GM18519 (cell line): ENCODE measurements at regions not wholly inside any gene's neighbourhood (a gene's known extent, or its start where the extent isn't known, plus 50 kb on each side); places are given as distances from the start of the nearest gene placed in this dataset.

Source experiments
- ATAC-seq: cut with Tn5 transposase; IDR thresholded peaks from one replicate; pipeline ENCODE4 v1.9.1; 2021; ENCODE audit warnings: mild to moderate bottlenecking, moderate library complexity; ENCODE audit not compliant: unreplicated experiment, low FRiP score

DNA sequence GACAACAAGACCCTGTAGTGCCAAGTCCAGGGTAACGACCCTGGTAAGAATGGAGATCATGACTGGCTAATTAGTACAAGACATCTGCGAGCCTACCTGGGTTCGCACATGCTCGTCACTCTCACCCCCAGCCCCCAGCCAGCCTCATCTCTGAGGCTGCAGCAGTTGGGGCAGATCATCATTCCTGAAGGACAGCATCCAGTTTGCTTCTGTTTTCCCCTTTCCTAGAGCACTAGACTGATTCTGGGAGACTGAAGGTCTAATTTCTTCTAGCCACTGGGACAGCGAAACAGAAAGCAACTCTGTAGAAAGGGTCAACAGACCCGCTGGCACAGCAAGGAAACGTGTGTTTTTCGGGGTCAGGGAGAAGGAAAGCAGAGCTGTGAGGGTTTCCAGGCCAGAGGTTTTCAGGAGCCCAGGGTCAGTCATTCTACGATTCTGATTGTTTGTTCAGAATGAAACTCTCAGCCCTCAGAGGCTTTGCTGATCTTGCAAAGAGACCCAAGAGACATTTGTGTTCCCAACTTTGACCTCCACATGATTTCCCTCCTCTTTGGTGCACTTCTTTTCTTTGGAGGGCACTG lies 343.1 kb upstream of the NOCT start:
- no peak for ATAC-seq

DNA sequence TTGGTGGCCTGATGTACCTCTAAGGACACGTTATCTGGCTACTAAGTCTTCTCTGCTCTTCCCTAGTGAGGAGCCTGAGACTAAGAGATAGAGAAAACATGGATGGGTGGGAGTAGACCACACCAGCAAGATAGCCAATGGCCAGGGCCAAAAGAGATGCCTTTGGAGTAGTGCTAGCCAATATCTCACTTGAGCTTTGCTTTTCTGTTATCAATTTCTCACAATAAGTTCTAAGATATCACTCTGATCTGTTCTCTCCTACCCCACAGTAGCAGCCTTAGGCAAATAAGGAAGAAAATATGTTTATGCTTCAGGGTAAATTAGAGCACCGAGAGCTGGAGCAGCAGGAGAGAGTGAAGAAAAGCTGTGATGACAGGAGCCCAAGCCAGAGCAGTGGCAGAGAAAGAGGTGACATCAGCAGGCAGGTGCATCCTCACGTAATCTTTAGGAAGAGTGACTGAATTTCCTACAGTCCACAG lies 343.9 kb upstream of the NOCT start:
- ATAC-seq, result no peak

DNA sequence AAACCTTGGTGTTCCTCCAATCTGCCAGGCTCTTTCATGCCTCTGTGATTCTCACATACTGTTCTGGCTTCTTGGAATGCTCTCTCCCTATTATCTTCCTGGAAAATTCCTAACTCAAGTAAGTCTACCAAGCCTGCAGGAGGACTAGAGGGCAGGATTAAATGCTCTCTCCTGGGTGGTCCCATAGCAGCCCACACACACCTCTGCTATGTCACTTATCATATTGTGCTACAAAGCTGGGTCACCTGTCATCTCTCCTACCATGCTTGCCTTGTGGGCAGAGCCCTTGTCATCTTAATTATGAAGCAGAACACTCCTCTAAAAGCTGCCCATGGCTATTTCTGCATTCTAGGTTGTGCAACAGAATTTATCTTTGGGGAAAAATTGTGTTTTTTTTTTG lies 344.5 kb upstream of the NOCT start:
- ATAC-seq, result no peak

GRCh38 chr4:138670681-138671080 lies 344.9 kb upstream of the NOCT start:
- no peak for ATAC-seq

DNA sequence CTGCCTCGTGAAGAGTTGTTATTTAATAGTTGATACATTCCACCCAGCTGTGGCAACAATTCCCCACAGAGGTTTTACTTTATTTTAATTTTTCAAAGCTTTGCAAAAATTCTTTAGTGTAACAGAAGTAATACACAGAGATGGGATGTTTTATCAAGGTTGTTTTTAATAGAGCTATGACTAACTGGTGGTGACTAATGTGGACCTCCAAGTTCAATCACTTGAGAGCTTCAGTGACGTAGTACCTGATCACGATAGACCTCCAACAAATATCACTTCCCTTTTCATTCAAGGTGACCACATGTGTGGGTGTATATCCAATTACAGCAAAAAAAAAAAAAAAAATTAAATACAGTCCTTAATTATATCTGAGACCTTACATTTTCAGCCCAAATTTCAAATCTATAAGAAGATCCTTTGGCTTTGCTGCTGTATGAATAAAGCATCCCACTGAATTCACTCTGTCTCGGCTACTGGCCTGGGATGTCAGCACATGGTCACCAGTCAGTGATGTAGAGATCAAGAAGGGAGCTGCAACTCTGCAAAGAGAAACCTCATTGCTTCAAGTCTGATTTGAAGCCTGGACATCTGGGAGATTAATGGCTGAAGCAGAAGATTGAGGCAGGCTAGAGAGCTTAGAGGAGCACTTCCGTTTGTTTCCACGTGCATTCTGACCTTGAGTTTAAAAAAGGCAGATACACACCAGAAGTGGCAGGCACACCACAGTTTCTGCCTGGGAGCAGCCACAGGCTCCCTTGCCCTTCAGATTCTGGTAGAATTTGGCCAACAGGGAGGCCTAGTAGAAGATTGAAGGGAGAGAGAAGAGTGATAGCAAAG lies 345.9 kb upstream of the NOCT start:
- ATAC-seq, result no peak

DNA sequence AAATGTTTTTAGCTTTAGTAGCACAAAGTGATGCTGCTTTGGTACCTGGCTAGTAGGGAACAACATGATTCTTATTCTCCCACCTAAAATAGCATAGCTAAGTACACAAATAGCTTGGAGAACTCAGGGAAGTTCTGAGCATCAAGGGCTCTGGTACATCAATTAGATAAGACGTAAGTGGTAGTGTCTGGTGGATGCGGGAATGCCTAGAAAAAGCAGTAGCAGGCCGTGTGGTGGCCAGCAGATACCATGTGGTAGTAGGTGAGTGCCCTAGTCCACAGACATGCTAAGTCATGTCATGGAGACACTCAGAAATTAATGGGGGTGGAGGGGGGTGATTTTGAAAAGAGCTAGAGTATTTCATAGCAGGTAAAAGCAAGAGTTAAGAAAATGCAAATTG lies 347.3 kb upstream of the NOCT start:
- ATAC-seq, result no peak

DNA sequence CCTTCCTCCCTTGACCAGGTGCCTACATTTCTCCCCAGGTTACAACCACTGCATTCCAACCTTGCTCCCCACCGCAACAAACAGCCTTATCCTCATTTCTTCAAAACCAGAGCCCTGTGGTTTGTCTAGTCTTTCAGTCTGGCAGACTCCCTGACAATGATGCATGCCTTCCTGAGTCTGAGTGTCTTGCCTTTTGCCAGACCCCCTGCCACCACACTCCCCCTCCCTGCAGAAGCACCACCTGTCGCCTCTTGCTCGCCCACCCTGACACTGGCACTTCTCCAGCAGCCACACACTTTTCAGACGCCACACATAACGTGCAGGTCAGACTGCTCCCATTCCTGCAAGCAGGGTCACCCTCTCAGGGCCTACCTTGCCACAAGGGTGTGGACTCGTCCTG lies 349.2 kb upstream of the NOCT start:
- no peak for ATAC-seq

GRCh38 chr4:138665851-138666250 lies 349.7 kb upstream of the NOCT start:
- no peak for ATAC-seq

DNA sequence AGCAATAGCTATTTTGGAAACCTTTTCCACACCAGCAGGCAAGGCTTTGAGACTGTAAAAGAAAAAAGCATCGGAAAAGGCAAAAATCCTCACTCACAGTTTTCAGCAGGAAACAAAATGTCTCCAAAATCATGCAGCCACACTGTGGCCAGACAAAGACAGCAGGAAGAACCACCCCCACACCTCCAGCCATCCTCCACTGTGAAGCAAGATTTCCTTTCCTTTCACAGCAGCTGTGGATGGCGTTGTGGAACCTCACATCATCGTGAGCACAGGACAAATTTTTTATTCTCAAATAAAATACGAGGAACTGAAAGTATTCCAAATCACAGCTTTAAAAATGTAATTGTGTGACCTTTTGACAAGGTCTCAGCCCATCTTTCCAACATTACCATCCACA lies 351.7 kb upstream of the NOCT start:
- ATAC-seq, result no peak

DNA sequence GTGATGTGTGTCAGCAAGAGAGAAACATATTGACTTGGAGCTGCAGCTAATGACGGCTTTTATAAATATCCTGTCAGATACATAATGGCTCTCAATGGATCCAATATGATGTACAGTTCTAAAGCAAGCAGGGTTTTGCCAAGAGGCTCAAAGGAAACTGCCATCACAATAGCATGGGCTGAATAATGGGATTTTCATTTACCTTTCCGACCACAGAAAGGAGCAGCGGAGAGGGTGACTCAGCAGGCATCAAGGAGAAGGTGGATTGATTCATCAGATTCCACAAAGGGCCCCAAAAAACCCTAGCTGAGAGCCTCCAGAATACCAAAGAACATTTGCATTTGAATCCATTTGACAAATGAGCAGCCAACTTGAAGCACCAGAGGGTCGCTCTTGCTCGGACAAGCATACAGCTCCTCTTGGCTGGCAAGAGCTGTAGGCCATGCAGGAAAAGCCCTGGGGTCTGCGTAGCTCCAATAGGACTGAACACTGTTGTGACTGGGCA lies 355.7 kb upstream of the NOCT start:
- ATAC-seq, result no peak

DNA sequence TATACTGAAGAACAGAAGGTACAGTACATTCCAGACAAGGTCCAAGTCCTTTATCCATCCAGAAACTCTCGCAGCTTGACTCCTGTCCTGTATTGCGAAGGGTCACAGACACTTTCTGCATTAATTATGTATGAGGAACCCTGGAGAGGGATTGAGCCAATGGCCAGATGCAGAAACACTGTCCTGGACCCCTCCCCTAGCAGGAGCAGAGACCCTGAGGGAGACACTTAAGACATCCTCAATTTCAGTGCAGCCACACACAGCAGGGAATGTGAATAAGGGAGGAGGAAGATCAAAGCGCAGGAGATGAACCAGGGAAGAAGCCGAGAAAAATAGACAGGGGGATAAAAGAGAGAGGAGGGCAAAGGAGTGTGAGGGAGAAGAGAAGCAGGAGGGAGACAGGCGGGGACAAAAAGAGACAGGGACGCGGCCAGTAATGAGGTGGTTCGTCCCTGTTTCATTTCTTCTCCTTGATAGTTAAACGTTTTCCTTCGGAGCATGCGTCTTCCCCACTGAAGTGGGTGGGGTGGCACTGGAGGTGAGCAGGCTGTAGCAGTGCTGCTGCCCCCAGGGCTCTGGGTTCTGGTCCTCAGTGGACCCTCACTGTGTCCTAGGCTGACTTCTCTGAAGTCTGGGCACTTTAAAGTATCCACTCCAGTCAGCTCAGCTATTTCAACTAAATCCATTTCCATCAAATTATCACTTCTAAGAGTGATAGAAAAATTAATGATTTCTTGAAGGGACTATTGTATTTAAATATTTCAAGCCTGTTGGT lies 356.4 kb upstream of the NOCT start:
- ATAC-seq, result no peak

- no peak for ATAC-seq
Measured at GRCh38 chr4:138658518-138658917, 357.1 kb upstream of the NOCT start.

DNA sequence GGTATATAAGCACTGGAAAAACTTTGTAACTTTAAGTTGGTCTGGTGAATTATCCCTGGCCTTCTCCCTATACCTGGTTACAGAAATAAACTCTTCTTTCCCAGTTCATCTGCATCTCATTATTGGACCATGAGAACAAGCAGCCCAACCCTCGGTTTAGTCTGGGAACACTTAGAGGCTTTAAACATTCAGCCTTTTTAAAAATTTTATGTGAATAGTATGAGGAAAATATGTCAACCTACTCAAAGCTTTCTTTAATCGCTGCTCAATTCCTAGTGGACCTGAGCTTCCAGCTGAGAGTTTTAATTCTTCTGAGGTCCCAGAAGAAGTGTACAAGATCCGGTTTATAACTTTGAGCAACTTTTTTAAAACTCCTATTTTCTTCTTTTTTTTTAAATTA lies 358.6 kb upstream of the NOCT start:
- ATAC-seq, result no peak

DNA sequence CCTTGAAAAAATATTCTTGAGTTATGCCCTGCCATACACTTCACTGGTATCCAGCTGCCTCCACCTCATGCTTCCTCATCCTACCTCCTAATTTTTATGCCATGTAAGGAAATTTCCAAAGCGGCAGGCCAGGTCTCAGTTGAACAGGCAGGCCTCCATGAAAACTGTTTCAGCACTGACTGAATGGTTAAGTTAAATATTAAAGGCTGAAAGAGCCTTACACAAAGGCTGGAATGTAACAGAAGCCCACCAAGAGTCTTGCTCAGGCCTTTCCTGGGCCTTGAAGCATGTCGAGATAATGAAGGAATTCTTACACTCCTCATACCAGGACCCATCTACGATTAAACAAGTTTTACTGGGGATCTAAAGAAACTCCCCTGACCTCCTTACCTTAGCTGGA lies 359.6 kb upstream of the NOCT start:
- no peak for ATAC-seq

DNA sequence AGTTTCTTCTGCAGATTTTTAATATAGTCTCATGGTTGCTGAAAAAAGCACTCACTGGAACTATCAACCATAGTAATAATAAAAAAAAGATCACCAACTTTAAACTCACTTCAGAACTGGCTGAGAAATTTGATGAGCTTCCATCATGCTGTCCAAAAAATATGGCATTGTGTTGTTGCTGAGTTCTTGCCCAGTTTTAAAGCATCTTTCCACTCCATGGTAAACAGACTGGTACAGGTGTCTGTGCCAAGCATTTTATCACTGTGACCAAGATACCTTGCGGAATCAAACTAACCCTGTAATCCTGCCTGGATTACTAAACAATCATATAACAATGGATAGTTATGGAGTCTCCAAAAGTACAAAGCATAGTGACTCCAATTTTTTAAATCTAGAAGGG lies 360.3 kb upstream of the NOCT start:
- no peak for ATAC-seq

- ATAC-seq, result no peak
Measured at GRCh38 chr4:138650929-138651448, 364.6 kb upstream of the NOCT start.

GRCh38 chr4:138650495-138650894 lies 365.1 kb upstream of the NOCT start:
- ATAC-seq, result no peak

- no peak for ATAC-seq
Measured at GRCh38 chr4:138647433-138647832, 368.1 kb upstream of the NOCT start.

- no peak for ATAC-seq
Measured at GRCh38 chr4:138646383-138646782, 369.2 kb upstream of the NOCT start.

GRCh38 chr4:138645289-138645688 lies 370.3 kb upstream of the NOCT start:
- no peak for ATAC-seq

GRCh38 chr4:138644322-138644721 lies 371.3 kb upstream of the NOCT start:
- ATAC-seq, result no peak
